ENCODE measurements at regions not wholly inside any gene's neighbourhood (a gene's known extent, or its start where the extent isn't known, plus 50 kb on each side); places are given as distances from the start of the nearest gene placed in this dataset.

GRCh38 chr3:189508784-189509501 lies 122.2 kb upstream of the TP63 start:
- ATAC-seq, result no peak
- H3K9me3 ChIP-seq (replicated peaks; ENCODE audit: control insufficient read depth, insufficient read depth, low read length), result no peaks in the 10 kb centered on the region; the same call in 2 of the 3 replicates
- in situ Hi-C loops (cut with MboI), result no loop called here
- RAD21 ChIA-PET (ENCODE audit: unreplicated experiment), result interaction anchor here (1.0 to 5.3 kb wide), 5 partner anchors 105 to 439 kb away, joined by 3 to 66 read pairs (median 11); partner anchors contain the start of gene TP63
- H4K20me1 ChIP-seq (ENCODE audit: control insufficient read depth, insufficient read depth), result no peaks in the 10 kb centered on the region
- no peaks in the 10 kb centered on the region for H3K79me2 ChIP-seq (ENCODE audit: control insufficient read depth, insufficient read depth, low read length)
- H3K4me1 ChIP-seq (ENCODE audit: control insufficient read depth, insufficient read depth, low read length), result peaks cover 15% of the 10 kb centered on the region; the same call in 1 of the 2 replicates
- SMC1A ChIA-PET (ENCODE audit: uncharacterized antibody, unreplicated experiment), result interaction anchor here (0.5 to 2.2 kb wide), 16 partner anchors 8 to 439 kb away, joined by 3 to 12 read pairs (median 4); no protein-coding TSS in a partner anchor
- intact Hi-C loops (cut with micrococcal nuclease; ENCODE audit: unreplicated experiment), result loop anchor here (5.0 kb wide), 1 partner anchor 123 kb away; the partner anchor contains the start of gene TP63
- POLR2A ChIA-PET, result no interaction called here
- no peak overlapping the region for H3K9ac ChIP-seq (ENCODE audit: control insufficient read depth, insufficient read depth, low read length)
- H3K27ac ChIP-seq (ENCODE audit: control insufficient read depth, insufficient read depth), result no peak overlapping the region
- no peak overlapping the region for H2AFZ ChIP-seq (ENCODE audit: control insufficient read depth, low read depth, low read length)
- no peak for DNase-seq (ENCODE audit: low read depth, low spot score)
- no peaks in the 10 kb centered on the region for H3K36me3 ChIP-seq (ENCODE audit: control insufficient read depth in 2 of 2, insufficient read depth in 2 of 2, low read length in 1 of 2)
- BruUV-seq (replicated peaks), result no TSS peak
- no peak overlapping the region for H3K4me3 ChIP-seq
- 94% methylated on average over 3 of the region's 3 CpGs for whole genome bisulfite sequencing (ENCODE audit: insufficient coverage, insufficient replicate concordance, low lambda C conversion rate, missing lambda C conversion rate)
- TF ChIP-seq IRF3 (IDR thresholded peaks at IDR 0.05), result no peak
- no peak for TF ChIP-seq ZNF687 (IDR thresholded peaks at IDR 0.05)
- TF ChIP-seq IKZF2 (IDR thresholded peaks at IDR 0.05), result no peak
- no peak overlapping the region for H3K4me2 ChIP-seq (ENCODE audit: control insufficient read depth, insufficient read depth)
- CTCF ChIA-PET, result interaction anchor here (1.1 kb wide), 1 partner anchor 121 kb away, joined by 3 read pairs; no protein-coding TSS in a partner anchor
- no peak for FAIRE-seq
- H3K27me3 ChIP-seq (replicated peaks in 1 of 2; ENCODE audit: control insufficient read depth in 2 of 2, insufficient read depth in 2 of 2, low read length in 1 of 2), result no peaks in the 10 kb centered on the region

Measured in GM12878 (cell line).